ENCODE measurements at regions not wholly inside any gene's neighbourhood (a gene's known extent, or its start where the extent isn't known, plus 50 kb on each side); places are given as distances from the start of the nearest gene placed in this dataset.
A peak's percentile ranks its signal among the peaks of the same experiment; 100 is the strongest.

DNA sequence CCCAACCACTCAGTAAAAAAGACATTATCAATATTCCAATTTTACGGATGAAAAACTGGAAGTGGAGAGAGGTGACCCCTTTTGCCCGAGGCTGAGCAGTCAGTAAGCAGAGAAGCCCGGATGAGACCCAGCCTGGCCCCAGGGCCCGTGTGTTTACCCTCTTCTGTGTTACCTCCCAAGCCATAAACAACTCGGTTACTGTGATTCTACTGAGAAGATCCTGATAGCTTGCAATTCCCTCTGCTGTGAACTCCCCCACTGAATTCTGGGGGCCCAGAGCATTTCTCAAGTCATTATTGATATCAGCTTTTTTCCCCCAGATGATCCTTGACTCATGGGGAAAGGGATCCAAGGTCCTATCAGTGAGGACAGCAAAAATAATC lies 482.6 kb upstream of the ERCC4 start:
- H3K4me3 ChIP-seq (ENCODE audit: low read depth, low read length) = no peak overlapping the region
- DNase-seq (ENCODE audit: low read depth) = no peak
- TF ChIP-seq, protein P1, sequence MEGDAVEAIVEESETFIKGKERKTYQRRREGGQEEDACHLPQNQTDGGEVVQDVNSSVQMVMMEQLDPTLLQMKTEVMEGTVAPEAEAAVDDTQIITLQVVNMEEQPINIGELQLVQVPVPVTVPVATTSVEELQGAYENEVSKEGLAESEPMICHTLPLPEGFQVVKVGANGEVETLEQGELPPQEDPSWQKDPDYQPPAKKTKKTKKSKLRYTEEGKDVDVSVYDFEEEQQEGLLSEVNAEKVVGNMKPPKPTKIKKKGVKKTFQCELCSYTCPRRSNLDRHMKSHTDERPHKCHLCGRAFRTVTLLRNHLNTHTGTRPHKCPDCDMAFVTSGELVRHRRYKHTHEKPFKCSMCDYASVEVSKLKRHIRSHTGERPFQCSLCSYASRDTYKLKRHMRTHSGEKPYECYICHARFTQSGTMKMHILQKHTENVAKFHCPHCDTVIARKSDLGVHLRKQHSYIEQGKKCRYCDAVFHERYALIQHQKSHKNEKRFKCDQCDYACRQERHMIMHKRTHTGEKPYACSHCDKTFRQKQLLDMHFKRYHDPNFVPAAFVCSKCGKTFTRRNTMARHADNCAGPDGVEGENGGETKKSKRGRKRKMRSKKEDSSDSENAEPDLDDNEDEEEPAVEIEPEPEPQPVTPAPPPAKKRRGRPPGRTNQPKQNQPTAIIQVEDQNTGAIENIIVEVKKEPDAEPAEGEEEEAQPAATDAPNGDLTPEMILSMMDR (conservative IDR thresholded peaks at IDR 0.05; ENCODE audit: low read depth, low read length) = no peak

DNA sequence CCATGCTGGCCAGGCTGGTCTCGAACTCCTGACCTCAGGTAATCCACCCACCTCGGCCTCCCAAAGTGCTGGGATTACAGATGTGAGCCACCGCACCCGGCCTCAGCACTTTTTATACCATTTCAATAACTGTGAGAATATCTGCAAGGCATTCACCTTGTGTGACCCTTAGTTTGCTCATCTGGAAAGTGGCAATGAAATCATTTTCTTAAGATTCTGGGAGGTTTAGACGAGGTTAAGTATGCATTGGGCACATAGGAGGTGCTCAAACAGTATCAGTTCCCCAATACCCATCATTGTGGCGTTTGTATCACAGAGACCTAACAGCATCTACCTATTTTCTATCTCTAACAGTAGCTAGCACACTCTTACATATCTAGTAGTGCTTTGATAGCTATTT lies 481.9 kb upstream of the ERCC4 start:
- no peak for DNase-seq (ENCODE audit: low read depth)
- no peak overlapping the region for H3K4me3 ChIP-seq (ENCODE audit: low read depth, low read length)
- TF ChIP-seq, protein P1 (conservative IDR thresholded peaks at IDR 0.05; ENCODE audit: low read depth, low read length) = no peak

- H3K4me3 ChIP-seq (ENCODE audit: low read depth, low read length) = no peak overlapping the region
- TF ChIP-seq, protein P1 (conservative IDR thresholded peaks at IDR 0.05; ENCODE audit: low read depth, low read length) = no peak
- DNase-seq (ENCODE audit: low read depth) = no peak
Measured at GRCh38 chr16:13439766-13440165, 480.2 kb upstream of the ERCC4 start.

- no peak for DNase-seq (ENCODE audit: low read depth)
- no peak overlapping the region for H3K4me3 ChIP-seq (ENCODE audit: low read depth, low read length)
- TF ChIP-seq, protein P1 (conservative IDR thresholded peaks at IDR 0.05; ENCODE audit: low read depth, low read length) = no peak
Measured at GRCh38 chr16:13441675-13442074, 478.3 kb upstream of the ERCC4 start.

DNA sequence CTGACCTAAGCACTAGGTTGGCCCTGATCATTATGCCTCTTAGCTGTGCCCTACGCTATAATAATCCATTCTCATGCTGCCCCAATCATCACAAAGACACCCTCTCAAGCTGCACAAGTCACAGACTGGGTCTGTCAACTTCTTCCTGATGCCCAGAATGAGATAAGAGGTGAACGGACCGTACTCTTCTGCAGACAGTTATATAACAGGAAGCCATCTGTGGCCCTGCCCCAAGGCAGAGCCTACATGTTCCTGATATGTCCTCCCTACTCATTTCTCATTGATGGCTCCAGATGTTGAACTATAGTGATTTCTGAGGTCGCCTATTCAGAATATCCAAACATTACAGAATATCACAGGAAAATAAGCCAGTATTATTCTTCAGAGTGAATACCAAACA lies 471.6 kb upstream of the ERCC4 start:
- no peak overlapping the region for H3K4me3 ChIP-seq (ENCODE audit: low read depth, low read length)
- TF ChIP-seq, protein P1 (conservative IDR thresholded peaks at IDR 0.05; ENCODE audit: low read depth, low read length) = no peak
- DNase-seq (ENCODE audit: low read depth) = no peak

GRCh38 chr16:13453325-13453724 lies 466.6 kb upstream of the ERCC4 start:
- TF ChIP-seq, protein P1 (conservative IDR thresholded peaks at IDR 0.05; ENCODE audit: low read depth, low read length) = no peak
- DNase-seq (ENCODE audit: low read depth) = no peak
- no peak overlapping the region for H3K4me3 ChIP-seq (ENCODE audit: low read depth, low read length)

DNA sequence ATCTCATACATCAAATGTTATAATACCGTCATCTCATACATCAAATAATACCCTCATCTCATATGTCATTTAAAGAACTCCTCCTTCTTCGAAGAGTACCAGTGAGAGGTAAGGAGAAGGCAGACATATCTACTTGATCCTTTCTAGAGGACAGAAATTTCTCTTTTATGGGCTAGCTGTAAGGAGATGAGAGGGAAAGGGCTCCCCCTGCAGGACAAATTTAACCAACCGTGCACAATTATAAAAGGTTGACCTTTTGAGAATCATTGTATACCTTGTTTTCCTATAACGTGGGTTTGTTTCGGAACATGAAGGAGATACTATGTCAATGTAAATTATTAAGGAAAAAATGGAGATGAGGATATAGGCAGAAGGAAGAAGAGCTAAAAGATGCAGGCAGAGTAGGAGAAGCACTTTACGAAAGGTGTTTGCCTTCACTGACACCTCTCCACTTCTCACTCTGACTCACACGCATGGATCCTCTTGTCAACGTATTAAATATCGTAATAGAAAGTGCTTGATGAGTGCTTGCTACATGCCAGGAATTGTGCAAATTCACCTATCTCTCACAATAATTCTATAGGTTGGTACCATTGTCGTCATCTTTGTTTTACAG lies 465.9 kb upstream of the ERCC4 start:
- TF ChIP-seq, protein P1 (conservative IDR thresholded peaks at IDR 0.05; ENCODE audit: low read depth, low read length) = peak; percentile 81
- no peak overlapping the region for H3K4me3 ChIP-seq (ENCODE audit: low read depth, low read length)
- no peak for DNase-seq (ENCODE audit: low read depth)

All from epithelial cell of proximal tubule (primary cell).